Mesendoderm (in vitro differentiated cells): ENCODE measurements at regions not wholly inside any gene's neighbourhood (a gene's known extent, or its start where the extent isn't known, plus 50 kb on each side); places are given as distances from the start of the nearest gene placed in this dataset.

Source experiments
- DNase-seq: peaks from one replicate; pipeline ENCODE4 v3.0.0; 2013
- H2AK5ac ChIP-seq: 2 replicates; pipeline ENCODE4 v1.6.1; 2013; ENCODE audit warnings: low read length, inconsistent platforms
- H2BK120ac ChIP-seq: 2 replicates; pipeline ENCODE4 v1.6.1; 2013; ENCODE audit warnings: low read depth, mild to moderate bottlenecking, low read length, moderate library complexity, mixed read lengths
- H2BK15ac ChIP-seq: replicated peaks from 2 replicates; pipeline ENCODE4 v1.6.1; 2013; ENCODE audit warnings: low read depth, mild to moderate bottlenecking, moderate library complexity
- H2BK5ac ChIP-seq: 2 replicates; pipeline ENCODE4 v1.6.1; 2013; ENCODE audit warnings: low read length, inconsistent platforms
- H3K18ac ChIP-seq: 2 replicates; pipeline ENCODE4 v1.6.1; 2013; ENCODE audit warnings: mild to moderate bottlenecking, low read length, mixed read lengths
- H3K23ac ChIP-seq: one replicate; pipeline ENCODE4 v1.6.1; 2013; ENCODE audit warnings: low read length
- H3K27ac ChIP-seq: 2 replicates; pipeline ENCODE4 v1.5.1; 2013; ENCODE audit warnings: low read depth, mild to moderate bottlenecking, inconsistent platforms, low read length, moderate library complexity
- H3K27me3 ChIP-seq: 2 replicates; pipeline ENCODE4 v1.6.1; 2013; ENCODE audit warnings: low read length, control low read depth, mild to moderate bottlenecking, inconsistent platforms; ENCODE audit not compliant: insufficient read depth, poor library complexity
- H3K36me3 ChIP-seq: 2 replicates; pipeline ENCODE4 v1.6.1; 2013; ENCODE audit warnings: low read length, inconsistent platforms; ENCODE audit not compliant: control insufficient read depth, insufficient read depth
- H3K4ac ChIP-seq: one replicate; pipeline ENCODE4 v1.6.1; 2013; ENCODE audit warnings: low read depth, mild to moderate bottlenecking, low read length, moderate library complexity
- H3K4me1 ChIP-seq: 2 replicates; pipeline ENCODE4 v1.6.1; 2013; ENCODE audit warnings: low read depth, low read length, inconsistent platforms; ENCODE audit not compliant: control insufficient read depth
- H3K4me2 ChIP-seq: 2 replicates; pipeline ENCODE4 v1.6.1; 2013; ENCODE audit warnings: low read length
- H3K4me3 ChIP-seq: 2 replicates; pipeline ENCODE4 v1.5.1; 2013; ENCODE audit warnings: mild to moderate bottlenecking, low read length
- H3K56ac ChIP-seq: one replicate; pipeline ENCODE4 v1.6.1; 2013; ENCODE audit warnings: low read length
- H3K79me1 ChIP-seq: 2 replicates; pipeline ENCODE4 v1.6.1; 2013; ENCODE audit warnings: low read length, inconsistent platforms
- H3K79me2 ChIP-seq: 2 replicates; pipeline ENCODE4 v1.6.1; 2013; ENCODE audit warnings: mild to moderate bottlenecking, low read length; ENCODE audit not compliant: control insufficient read depth, insufficient read depth
- H3K9ac ChIP-seq: 2 replicates; pipeline ENCODE4 v1.6.1; 2013; ENCODE audit warnings: low read length, inconsistent platforms
- H4K5ac ChIP-seq: one replicate; pipeline ENCODE4 v1.6.1; 2013; ENCODE audit warnings: low read length
- H4K8ac ChIP-seq: one replicate; pipeline ENCODE4 v1.6.1; 2013; ENCODE audit warnings: low read depth, mild to moderate bottlenecking, control low read depth, low read length, moderate library complexity
- WGBS: extraction: QIAGEN DNeasy Blood & Tissue Kit; methylation state at CpG from one replicate; pipeline ENCODE4 v1.1.7; 2013; ENCODE audit warnings: low lambda C conversion rate, missing lambda C conversion rate; ENCODE audit not compliant: insufficient coverage; ENCODE audit errors: extremely low coverage; 5-methylcytosine and 5-hydroxymethylcytosine counted together

GRCh38 chr1:30513396-30514136, 209.8 kb downstream of the MATN1 start:
- no peak overlapping the region for H3K9ac ChIP-seq
- no peak overlapping the region for H4K8ac ChIP-seq
- no peak overlapping the region for H3K23ac ChIP-seq
- H3K79me2 ChIP-seq = no peaks in the 10 kb centered on the region
- no peak overlapping the region for H3K18ac ChIP-seq
- peaks cover 3% of the 10 kb centered on the region for H3K4me1 ChIP-seq
- no peaks in the 10 kb centered on the region for H3K79me1 ChIP-seq
- no peak overlapping the region for H3K56ac ChIP-seq
- H2AK5ac ChIP-seq = no peak overlapping the region
- H3K36me3 ChIP-seq = no peaks in the 10 kb centered on the region
- WGBS = no CpG with 5 or more reads among the region's 12 CpGs
- H3K27me3 ChIP-seq = no peaks in the 10 kb centered on the region
- no peak overlapping the region for H2BK120ac ChIP-seq
- H3K27ac ChIP-seq = no peak overlapping the region
- no peak for DNase-seq
- no peak overlapping the region for H2BK15ac ChIP-seq
- no peak overlapping the region for H2BK5ac ChIP-seq
- H3K4me2 ChIP-seq = no peak overlapping the region
- H3K4ac ChIP-seq = no peak overlapping the region
- no peak overlapping the region for H3K4me3 ChIP-seq
- H4K5ac ChIP-seq = no peak overlapping the region

- Histone ChIP-seq H3K27ac (no peak overlapping the region), H3K27me3 (no peaks in the 10 kb centered on the region), H2AK5ac (no peak overlapping the region), H4K5ac (no peak overlapping the region), H3K23ac (no peak overlapping the region), H3K79me2 (no peaks in the 10 kb centered on the region), H3K79me1 (no peaks in the 10 kb centered on the region), H2BK5ac (no peak overlapping the region), H2BK120ac (no peak overlapping the region), H2BK15ac (no peak overlapping the region), H3K4me3 (no peak overlapping the region), H3K4me2 (no peak overlapping the region), H3K18ac (no peak overlapping the region), H3K56ac (peak overlapping the region; percentile 22), H3K4ac (no peak overlapping the region), H3K36me3 (no peaks in the 10 kb centered on the region), H4K8ac (no peak overlapping the region), H3K9ac (no peak overlapping the region), H3K4me1 (peaks cover 3% of the 10 kb centered on the region)
- DNase-seq = no peak
- no CpG with 5 or more reads among the region's 9 CpGs for WGBS
These were observed 210.5 kb downstream of the MATN1 start for GRCh38 chr1:30512914-30513265.

- no peak overlapping the region for H3K23ac ChIP-seq
- no peaks in the 10 kb centered on the region for H3K27me3 ChIP-seq
- no peak overlapping the region for H2BK120ac ChIP-seq
- DNase-seq = peak; percentile 84
- no peak overlapping the region for H4K8ac ChIP-seq
- H3K79me1 ChIP-seq = no peaks in the 10 kb centered on the region
- H3K18ac ChIP-seq = no peak overlapping the region
- WGBS = no CpG with 5 or more reads among the region's 18 CpGs
- no peaks in the 10 kb centered on the region for H3K36me3 ChIP-seq
- H2AK5ac ChIP-seq = no peak overlapping the region
- peaks cover 3% of the 10 kb centered on the region for H3K4me1 ChIP-seq
- H3K56ac ChIP-seq = peak overlapping the region; percentile 22
- no peak overlapping the region for H3K9ac ChIP-seq
- H2BK15ac ChIP-seq = no peak overlapping the region
- H3K27ac ChIP-seq = no peak overlapping the region
- H3K4me3 ChIP-seq = no peak overlapping the region
- H4K5ac ChIP-seq = no peak overlapping the region
- no peak overlapping the region for H3K4ac ChIP-seq
- no peak overlapping the region for H3K4me2 ChIP-seq
- H3K79me2 ChIP-seq = no peaks in the 10 kb centered on the region
- H2BK5ac ChIP-seq = no peak overlapping the region
These were observed 211.1 kb downstream of the MATN1 start for GRCh38 chr1:30511991-30512913.

GRCh38 chr1:30511563-30511962, 211.8 kb downstream of the MATN1 start:
- no peak overlapping the region for H4K8ac ChIP-seq
- no peak overlapping the region for H2BK5ac ChIP-seq
- H2AK5ac ChIP-seq = no peak overlapping the region
- no CpG with 5 or more reads among the region's 6 CpGs for WGBS
- H3K9ac ChIP-seq = no peak overlapping the region
- no peak overlapping the region for H3K23ac ChIP-seq
- no peak overlapping the region for H2BK15ac ChIP-seq
- H3K79me1 ChIP-seq = no peaks in the 10 kb centered on the region
- no peak overlapping the region for H3K56ac ChIP-seq
- no peak overlapping the region for H3K4me3 ChIP-seq
- H4K5ac ChIP-seq = no peak overlapping the region
- no peak for DNase-seq
- no peak overlapping the region for H3K27ac ChIP-seq
- no peaks in the 10 kb centered on the region for H3K27me3 ChIP-seq
- H3K18ac ChIP-seq = no peak overlapping the region
- H3K4me1 ChIP-seq = peaks cover 3% of the 10 kb centered on the region
- H3K4ac ChIP-seq = no peak overlapping the region
- no peak overlapping the region for H3K4me2 ChIP-seq
- H3K36me3 ChIP-seq = no peaks in the 10 kb centered on the region
- H3K79me2 ChIP-seq = no peaks in the 10 kb centered on the region
- H2BK120ac ChIP-seq = no peak overlapping the region

- no peaks in the 10 kb centered on the region for H3K27me3 ChIP-seq
- no peak overlapping the region for H3K9ac ChIP-seq
- DNase-seq = no peak
- H4K5ac ChIP-seq = no peak overlapping the region
- no peaks in the 10 kb centered on the region for H3K79me1 ChIP-seq
- no peak overlapping the region for H3K4me3 ChIP-seq
- H2BK5ac ChIP-seq = no peak overlapping the region
- H3K23ac ChIP-seq = no peak overlapping the region
- H3K79me2 ChIP-seq = no peaks in the 10 kb centered on the region
- H3K27ac ChIP-seq = no peak overlapping the region
- H3K36me3 ChIP-seq = no peaks in the 10 kb centered on the region
- H4K8ac ChIP-seq = no peak overlapping the region
- no peak overlapping the region for H2AK5ac ChIP-seq
- no peak overlapping the region for H3K18ac ChIP-seq
- H3K4me1 ChIP-seq = peaks cover 3% of the 10 kb centered on the region
- no peak overlapping the region for H2BK15ac ChIP-seq
- no CpG with 5 or more reads among the region's 5 CpGs for WGBS
- no peak overlapping the region for H3K4me2 ChIP-seq
- H2BK120ac ChIP-seq = no peak overlapping the region
- no peak overlapping the region for H3K56ac ChIP-seq
- no peak overlapping the region for H3K4ac ChIP-seq
These were observed 212.3 kb downstream of the MATN1 start for GRCh38 chr1:30511106-30511505.
